GM21447 (cell line): ENCODE measurements at regions not wholly inside any gene's neighbourhood (a gene's known extent, or its start where the extent isn't known, plus 50 kb on each side); places are given as distances from the start of the nearest gene placed in this dataset.

Source experiments
- ATAC-seq: cut with Tn5 transposase; IDR thresholded peaks from one replicate; pipeline ENCODE4 v1.9.1; 2021; ENCODE audit not compliant: unreplicated experiment

DNA sequence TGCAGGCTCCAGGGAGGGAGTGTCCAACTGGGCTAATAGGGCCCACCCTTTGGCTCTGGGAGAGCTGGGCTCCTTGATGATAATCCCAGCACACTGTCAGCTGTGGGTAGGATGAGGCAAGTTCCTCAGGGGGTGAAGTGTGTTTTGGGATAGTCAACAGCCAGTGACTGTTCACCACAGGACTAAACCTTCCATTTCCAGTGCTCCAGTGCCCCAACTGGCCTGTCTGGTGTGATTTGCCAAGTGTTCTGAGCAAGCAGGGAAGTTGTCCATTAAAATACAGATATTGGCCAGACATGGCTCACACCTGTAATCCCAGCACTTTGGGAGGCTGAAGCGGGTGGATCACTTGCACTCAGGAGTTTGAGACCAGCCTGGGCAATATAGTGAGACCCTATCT, 150.9 kb downstream of the TM9SF2 start:
- ATAC-seq, result no peak

GRCh38 chr13:99651016-99651415, 149.7 kb downstream of the TM9SF2 start:
- ATAC-seq, result no peak

- ATAC-seq, result no peak
Observed at GRCh38 chr13:99650410-99650809, 149.1 kb downstream of the TM9SF2 start.

GRCh38 chr13:99648927-99649326, 147.7 kb downstream of the TM9SF2 start:
- ATAC-seq, result no peak

GRCh38 chr13:99648066-99648665, 146.9 kb downstream of the TM9SF2 start:
- no peak for ATAC-seq

GRCh38 chr13:99647596-99647985, 146.3 kb downstream of the TM9SF2 start:
- ATAC-seq, result no peak

- ATAC-seq, result no peak
Observed at GRCh38 chr13:99646866-99647595, 145.8 kb downstream of the TM9SF2 start.

DNA sequence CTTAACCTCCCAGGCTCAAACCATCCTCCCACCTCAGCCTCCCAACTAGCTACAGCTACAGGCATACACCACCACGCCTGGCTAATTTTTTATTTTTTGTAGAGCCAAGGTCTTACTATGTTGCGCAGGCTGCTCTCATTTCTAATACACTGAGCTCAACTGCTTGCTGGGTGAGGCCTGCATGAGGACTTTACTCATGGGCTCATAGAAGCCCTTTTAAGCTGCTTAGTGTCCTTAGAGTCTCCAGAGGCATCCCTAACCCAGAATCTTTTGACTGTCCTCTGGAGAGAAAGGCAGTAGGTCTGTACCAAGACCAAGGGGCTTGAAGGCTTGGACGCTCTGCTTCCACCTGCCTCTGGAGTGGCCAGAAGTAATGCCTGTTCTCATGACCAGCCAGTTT, 141.6 kb downstream of the TM9SF2 start:
- ATAC-seq, result no peak

DNA sequence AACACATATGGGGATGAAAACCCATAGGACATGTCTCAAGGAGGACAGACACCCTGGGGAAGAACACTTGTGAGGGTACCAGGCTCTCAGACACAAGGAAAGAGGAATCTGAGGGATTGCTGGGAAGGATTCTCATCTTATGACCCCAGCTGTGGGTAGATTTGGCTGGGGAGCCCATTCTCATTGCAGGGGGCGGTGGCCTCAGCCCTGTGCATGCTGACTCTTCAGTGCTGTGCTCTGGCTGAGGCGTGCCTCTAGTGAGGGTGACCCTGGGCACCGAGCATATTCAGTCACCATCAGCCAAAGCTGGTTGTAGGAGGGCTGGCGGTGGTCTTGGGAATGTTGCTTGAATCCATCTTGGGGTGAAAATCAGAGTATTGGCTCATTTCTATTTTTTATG, 140.7 kb downstream of the TM9SF2 start:
- no peak for ATAC-seq

- no peak for ATAC-seq
Observed at GRCh38 chr13:99640260-99640659, 139.0 kb downstream of the TM9SF2 start.

- ATAC-seq, result no peak
Observed at GRCh38 chr13:99639126-99639525, 137.9 kb downstream of the TM9SF2 start.

GRCh38 chr13:99636728-99637353, 135.6 kb downstream of the TM9SF2 start:
- ATAC-seq, result peak; percentile 91

DNA sequence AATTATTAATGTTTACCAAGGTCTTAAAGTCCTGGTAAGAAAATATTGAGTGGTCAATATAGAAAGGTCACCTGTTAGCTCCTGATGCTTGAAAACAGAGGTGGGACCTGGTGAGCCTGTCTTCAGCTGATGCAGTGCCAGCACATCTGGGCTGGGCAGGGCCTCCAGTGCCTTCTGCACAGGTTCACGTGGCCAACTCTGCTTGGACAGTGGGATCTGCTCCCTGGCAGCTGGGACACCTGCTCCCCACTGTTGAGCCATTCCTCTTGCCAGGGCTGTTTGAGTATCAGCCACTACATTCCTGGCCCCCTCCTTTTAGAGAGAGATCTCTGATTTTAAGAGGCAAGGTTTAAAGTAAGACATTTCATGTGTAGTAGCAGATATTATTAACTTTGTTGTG, 135.0 kb downstream of the TM9SF2 start:
- ATAC-seq, result no peak

DNA sequence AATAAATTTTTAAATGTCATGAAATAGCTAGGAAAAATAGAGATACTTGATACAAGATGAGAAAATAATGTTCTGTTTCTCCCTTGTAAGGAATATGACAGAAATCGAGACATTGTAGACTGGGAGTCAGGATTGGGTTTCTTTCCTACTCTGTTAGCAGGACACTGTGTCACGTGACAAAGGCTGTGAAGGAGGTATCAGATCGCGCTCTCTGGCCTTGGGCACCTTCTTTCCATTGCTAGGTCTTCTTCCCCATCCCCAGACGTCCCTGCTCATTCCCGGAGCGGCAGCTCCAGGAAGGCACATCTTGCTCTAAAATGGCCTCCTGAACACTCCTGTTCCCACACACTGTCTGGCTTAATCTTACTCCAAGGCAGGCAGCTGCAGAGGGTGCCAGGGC, 133.4 kb downstream of the TM9SF2 start:
- ATAC-seq, result no peak

DNA sequence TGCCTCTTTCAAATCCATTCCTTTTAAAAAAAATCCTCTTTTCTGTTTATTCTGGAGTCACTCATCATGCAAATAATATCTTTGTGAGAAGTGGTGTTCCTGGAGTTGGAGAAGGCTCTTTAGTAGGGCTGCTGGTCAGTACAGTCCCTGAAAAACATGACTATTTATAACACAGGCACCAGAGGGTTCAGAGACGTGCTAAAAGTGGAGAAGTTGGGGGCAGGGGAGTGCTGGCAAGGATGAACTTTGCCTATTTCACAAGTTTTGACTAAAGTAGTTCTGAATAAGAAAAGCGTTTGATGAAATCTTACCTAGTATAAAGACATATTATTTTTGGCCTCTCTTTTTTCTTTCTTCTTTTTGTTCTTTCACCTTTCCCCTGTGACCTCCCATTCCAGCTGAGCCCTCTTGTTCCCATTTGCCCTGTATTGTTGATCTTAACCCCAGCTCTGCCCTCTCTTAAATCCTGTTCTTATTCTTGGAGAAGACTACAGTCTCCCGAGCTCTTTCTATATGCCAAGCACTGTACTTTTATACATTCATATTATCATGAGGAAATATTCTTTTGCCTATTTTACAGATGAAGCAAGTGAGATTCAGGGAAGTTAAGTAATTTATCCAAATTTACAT, 129.1 kb downstream of the TM9SF2 start:
- ATAC-seq, result no peak

DNA sequence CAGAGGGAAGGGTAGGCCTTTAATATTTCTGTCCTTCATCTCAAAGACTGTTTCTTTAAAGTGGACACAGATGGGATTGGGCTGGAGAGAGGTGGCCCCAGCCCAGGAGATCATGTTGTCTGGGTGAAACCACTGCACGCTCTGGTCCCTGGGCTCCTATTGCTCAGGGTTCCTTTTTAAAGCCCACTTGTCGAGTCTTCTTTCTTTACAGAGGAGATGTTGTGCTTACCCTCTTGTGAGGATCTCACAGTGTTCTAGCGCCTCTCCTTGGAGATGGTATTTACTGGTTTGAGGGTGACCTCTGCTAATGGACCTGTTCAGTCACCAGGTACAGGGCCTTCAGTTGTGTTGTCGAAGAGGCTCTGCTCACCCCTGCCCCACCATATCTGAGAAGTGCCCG, 128.4 kb downstream of the TM9SF2 start:
- ATAC-seq, result no peak

- ATAC-seq, result no peak
Observed at GRCh38 chr13:99628442-99628841, 127.2 kb downstream of the TM9SF2 start.

DNA sequence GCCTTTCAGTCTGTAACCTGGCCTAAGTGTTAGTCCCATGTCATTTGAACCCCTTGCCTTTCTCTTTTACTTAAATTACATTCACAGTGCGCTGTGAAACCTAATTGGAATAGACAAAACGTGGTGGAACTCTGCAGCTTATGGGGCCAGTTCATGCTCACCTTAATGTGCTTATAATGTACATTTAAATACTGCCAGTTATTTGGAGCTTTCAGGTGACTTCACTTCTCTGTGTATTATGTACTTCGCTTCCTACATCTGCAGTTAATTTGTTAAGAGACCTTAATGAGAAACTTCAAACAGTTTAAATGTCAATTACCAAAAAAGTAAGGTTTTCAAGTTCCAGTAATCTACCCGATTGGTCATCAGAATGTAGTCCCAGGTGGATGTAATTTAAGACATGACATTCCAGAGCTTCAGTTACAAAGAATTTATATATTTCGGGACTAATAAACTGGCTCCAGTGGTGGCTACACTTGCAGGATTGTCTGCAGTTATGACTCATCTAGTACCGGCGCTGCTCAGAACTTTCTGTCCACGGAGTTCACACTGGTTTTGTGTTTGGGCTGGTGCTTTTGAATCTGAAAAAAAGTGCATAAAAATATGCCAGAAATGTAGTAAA, 125.3 kb downstream of the TM9SF2 start:
- ATAC-seq, result no peak

GRCh38 chr13:99624936-99625540, 123.8 kb downstream of the TM9SF2 start:
- ATAC-seq, result no peak

- no peak for ATAC-seq
Observed at GRCh38 chr13:99620806-99621205, 119.5 kb downstream of the TM9SF2 start.

DNA sequence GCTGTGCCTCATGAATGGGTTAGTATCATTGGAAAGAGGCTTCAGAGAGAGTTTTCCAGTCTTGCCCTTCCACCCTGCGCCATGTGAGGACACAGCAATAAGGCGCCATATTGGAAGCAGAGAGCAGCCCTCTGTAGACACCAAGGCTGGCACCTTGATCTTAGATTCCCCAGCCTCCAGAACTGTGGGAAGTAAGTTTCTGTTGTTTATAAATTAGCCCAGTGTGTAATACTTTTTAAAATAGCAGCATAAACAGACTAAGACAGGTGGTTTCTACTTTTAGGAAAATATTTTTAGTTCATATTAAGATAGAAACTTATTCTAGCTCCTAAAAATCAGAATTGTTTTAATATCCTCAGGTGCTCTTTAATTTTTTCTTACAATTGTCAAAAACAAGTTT, 117.9 kb downstream of the TM9SF2 start:
- ATAC-seq, result no peak
